Amniotic stem cell (primary cell): ENCODE measurements at regions not wholly inside any gene's neighbourhood (a gene's known extent, or its start where the extent isn't known, plus 50 kb on each side); places are given as distances from the start of the nearest gene placed in this dataset.
"Not testable (repeated sequence)": the region's sequence is repeated elsewhere in the genome, so short reads cannot be mapped to it uniquely, and the experiment has no call there.

Experiments used
- DNase-seq: peaks from one replicate; lab custom pipeline; 2025; lab: John Stamatoyannopoulos, UW

- no peak for DNase-seq
These were observed 55.3 kb upstream of the NOL4 start for GRCh38 chr18:34280000-34280399.

GRCh38 chr18:34280653-34281052 lies 55.9 kb upstream of the NOL4 start:
- DNase-seq = no peak

GRCh38 chr18:34281290-34281689 lies 56.6 kb upstream of the NOL4 start:
- no peak for DNase-seq

GRCh38 chr18:34281722-34282121 lies 57.0 kb upstream of the NOL4 start:
- no peak for DNase-seq

GRCh38 chr18:34283506-34283905 lies 58.8 kb upstream of the NOL4 start:
- no peak for DNase-seq

- no peak for DNase-seq
These were observed 63.1 kb upstream of the NOL4 start for GRCh38 chr18:34287825-34288224.

GRCh38 chr18:34292594-34292993 lies 67.9 kb upstream of the NOL4 start:
- DNase-seq = no peak

GRCh38 chr18:34297287-34297686 lies 72.6 kb upstream of the NOL4 start:
- no peak for DNase-seq

GRCh38 chr18:34299828-34300227 lies 75.1 kb upstream of the NOL4 start:
- DNase-seq = no peak

- DNase-seq = no peak
These were observed 86.8 kb upstream of the NOL4 start for GRCh38 chr18:34311468-34311867.

- no peak for DNase-seq
These were observed 90.1 kb upstream of the NOL4 start for GRCh38 chr18:34314847-34315246.

- DNase-seq = no peak
These were observed 91.1 kb upstream of the NOL4 start for GRCh38 chr18:34315591-34316352.

GRCh38 chr18:34320267-34320666 lies 95.6 kb upstream of the NOL4 start:
- no peak for DNase-seq

- no peak for DNase-seq
These were observed 96.4 kb upstream of the NOL4 start for GRCh38 chr18:34321066-34321465.

- peak; percentile 22 for DNase-seq
These were observed 97.9 kb upstream of the NOL4 start for GRCh38 chr18:34322365-34323289.

GRCh38 chr18:34329840-34330239 lies 105.1 kb upstream of the NOL4 start:
- DNase-seq = no peak

GRCh38 chr18:34330308-34330707 lies 105.6 kb upstream of the NOL4 start:
- DNase-seq = no peak

GRCh38 chr18:34330907-34331306 lies 106.2 kb upstream of the NOL4 start:
- not testable (repeated sequence) for DNase-seq

- not testable (repeated sequence) for DNase-seq
These were observed 106.6 kb upstream of the NOL4 start for GRCh38 chr18:34331343-34331742.

GRCh38 chr18:34339155-34339554 lies 114.4 kb upstream of the NOL4 start:
- no peak for DNase-seq

- DNase-seq = no peak
These were observed 118.2 kb upstream of the NOL4 start for GRCh38 chr18:34342960-34343359.

- no peak for DNase-seq
These were observed 121.0 kb upstream of the NOL4 start for GRCh38 chr18:34345738-34346137.

- DNase-seq = no peak
These were observed 126.1 kb upstream of the NOL4 start for GRCh38 chr18:34350778-34351177.
